ENCODE measurements at regions not wholly inside any gene's neighbourhood (a gene's known extent, or its start where the extent isn't known, plus 50 kb on each side); places are given as distances from the start of the nearest gene placed in this dataset.
"Not testable (repeated sequence)": the region's sequence is repeated elsewhere in the genome, so short reads cannot be mapped to it uniquely, and the experiment has no call there.

DNA sequence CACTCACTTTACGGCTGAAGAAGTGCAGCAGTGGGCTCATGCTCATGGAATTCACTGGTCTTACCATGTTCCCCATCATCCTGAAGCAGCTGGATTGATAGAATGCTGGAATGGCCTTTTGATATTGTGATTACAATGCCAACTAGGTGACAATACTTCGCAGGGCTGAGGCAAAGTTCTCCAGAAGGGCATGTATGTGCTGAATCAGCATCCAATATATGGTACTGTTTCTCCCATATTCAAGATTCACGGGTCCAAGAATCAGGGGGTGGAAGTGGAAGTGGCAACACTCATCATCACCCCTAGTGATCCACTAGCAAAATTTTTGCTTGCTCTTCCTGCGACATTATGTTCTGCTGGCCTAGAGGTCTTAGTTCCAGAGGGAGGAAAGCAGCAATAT is 353.3 kb downstream of the C12orf75 start:
- BruUV-seq (replicated peaks); CTCF ChIA-PET; H2AFZ ChIP-seq (ENCODE audit: low read depth, low read length, poor library complexity, severe bottlenecking); intact Hi-C loops (cut with micrococcal nuclease); H3K27ac ChIP-seq (ENCODE audit: low read depth, low read length); H3K4me3 ChIP-seq (replicated peaks in 1 of 2; ENCODE audit: low read depth in 1 of 2, low read length in 2 of 2); H3K9me3 ChIP-seq (ENCODE audit: control insufficient read depth in 1 of 2, insufficient read depth in 1 of 2, low read depth in 1 of 2, low read length in 2 of 2); ATAC-seq; H3K4me2 ChIP-seq (ENCODE audit: low read length); H4K20me1 ChIP-seq (ENCODE audit: insufficient read depth); H3K36me3 ChIP-seq (ENCODE audit: control insufficient read depth in 1 of 2, insufficient read depth in 2 of 2, low read length in 2 of 2); H3K79me2 ChIP-seq (ENCODE audit: insufficient read depth, low read length); H3K9ac ChIP-seq (ENCODE audit: low read length); H3K27me3 ChIP-seq (ENCODE audit: insufficient read depth, low read length); RAD21 ChIA-PET (ENCODE audit: low non-redundant PET in 1 of 2, low total read pairs in 2 of 2, uncharacterized antibody in 2 of 2, unreplicated experiment in 2 of 2); DNase-seq (ENCODE audit: low read depth, low spot score); H3K9me2 ChIP-seq (ENCODE audit: insufficient read depth); POLR2A ChIA-PET; H3K4me1 ChIP-seq (ENCODE audit: control insufficient read depth in 1 of 2, insufficient read depth in 2 of 2, low read length in 2 of 2): not testable (repeated sequence)

DNA sequence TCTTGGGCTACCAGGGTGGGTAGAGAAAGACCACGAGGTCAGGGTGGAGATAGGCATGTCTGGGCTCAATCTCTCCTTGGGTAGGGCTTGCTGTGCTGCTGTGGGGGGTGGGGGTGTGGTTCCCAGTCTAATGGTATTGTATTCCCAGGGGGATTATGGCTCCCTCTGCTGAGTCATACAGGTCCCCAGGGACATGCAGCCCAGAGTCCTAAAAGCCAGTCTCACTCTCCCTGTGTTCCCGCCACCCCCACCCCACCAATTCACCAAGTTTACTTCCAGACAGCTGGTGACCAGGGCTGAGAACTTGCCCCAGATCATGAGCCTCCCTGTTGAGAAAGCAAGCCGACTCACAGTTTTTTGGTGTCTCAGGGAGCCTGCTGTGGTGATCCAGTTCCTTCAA is 367.6 kb downstream of the C12orf75 start:
- no peaks in the 10 kb centered on the region for H3K4me1 ChIP-seq (ENCODE audit: control insufficient read depth in 1 of 2, insufficient read depth in 2 of 2, low read length in 2 of 2)
- CTCF ChIA-PET: no interaction called here
- ATAC-seq: no peak

More for the DNA sequence above, 367.6 kb downstream of the C12orf75 start:
- no peaks in the 10 kb centered on the region for H3K27me3 ChIP-seq (ENCODE audit: insufficient read depth, low read length)
- H3K9ac ChIP-seq (ENCODE audit: low read length): no peak overlapping the region
- H3K27ac ChIP-seq (ENCODE audit: low read depth, low read length): no peak overlapping the region
- H3K9me3 ChIP-seq (ENCODE audit: control insufficient read depth in 1 of 2, insufficient read depth in 1 of 2, low read depth in 1 of 2, low read length in 2 of 2): no peaks in the 10 kb centered on the region
- intact Hi-C loops (cut with micrococcal nuclease): no loop called here
- ChIA-PET POLR2A (no interaction called here), RAD21 (ENCODE audit: low non-redundant PET in 1 of 2, low total read pairs in 2 of 2, uncharacterized antibody in 2 of 2, unreplicated experiment in 2 of 2) (no interaction called here)
- no peaks in the 10 kb centered on the region for H3K9me2 ChIP-seq (ENCODE audit: insufficient read depth)
- no peaks in the 10 kb centered on the region for H3K79me2 ChIP-seq (ENCODE audit: insufficient read depth, low read length)
- no peak overlapping the region for H3K4me2 ChIP-seq (ENCODE audit: low read length)
- DNase-seq (ENCODE audit: low read depth, low spot score): no peak
- TF ChIP-seq SP1 (IDR thresholded peaks at IDR 0.05; ENCODE audit: low read depth) (no peak), ELF1 (IDR thresholded peaks at IDR 0.05; ENCODE audit: borderline replicate concordance, low read depth) (no peak), SIN3A (IDR thresholded peaks at IDR 0.05; ENCODE audit: low read depth) (no peak), ZFX (IDR thresholded peaks at IDR 0.05) (no peak), TCF7L2 (IDR thresholded peaks at IDR 0.05; ENCODE audit: borderline replicate concordance, extremely low read depth, insufficient read depth, insufficient read length) (no peak), YY1 (IDR thresholded peaks at IDR 0.05; ENCODE audit: extremely low read depth, insufficient replicate concordance, low read depth, low read length) (no peak), EZH2 (IDR thresholded peaks at IDR 0.05) (no peak)
- TF ChIP-seq, protein P1, sequence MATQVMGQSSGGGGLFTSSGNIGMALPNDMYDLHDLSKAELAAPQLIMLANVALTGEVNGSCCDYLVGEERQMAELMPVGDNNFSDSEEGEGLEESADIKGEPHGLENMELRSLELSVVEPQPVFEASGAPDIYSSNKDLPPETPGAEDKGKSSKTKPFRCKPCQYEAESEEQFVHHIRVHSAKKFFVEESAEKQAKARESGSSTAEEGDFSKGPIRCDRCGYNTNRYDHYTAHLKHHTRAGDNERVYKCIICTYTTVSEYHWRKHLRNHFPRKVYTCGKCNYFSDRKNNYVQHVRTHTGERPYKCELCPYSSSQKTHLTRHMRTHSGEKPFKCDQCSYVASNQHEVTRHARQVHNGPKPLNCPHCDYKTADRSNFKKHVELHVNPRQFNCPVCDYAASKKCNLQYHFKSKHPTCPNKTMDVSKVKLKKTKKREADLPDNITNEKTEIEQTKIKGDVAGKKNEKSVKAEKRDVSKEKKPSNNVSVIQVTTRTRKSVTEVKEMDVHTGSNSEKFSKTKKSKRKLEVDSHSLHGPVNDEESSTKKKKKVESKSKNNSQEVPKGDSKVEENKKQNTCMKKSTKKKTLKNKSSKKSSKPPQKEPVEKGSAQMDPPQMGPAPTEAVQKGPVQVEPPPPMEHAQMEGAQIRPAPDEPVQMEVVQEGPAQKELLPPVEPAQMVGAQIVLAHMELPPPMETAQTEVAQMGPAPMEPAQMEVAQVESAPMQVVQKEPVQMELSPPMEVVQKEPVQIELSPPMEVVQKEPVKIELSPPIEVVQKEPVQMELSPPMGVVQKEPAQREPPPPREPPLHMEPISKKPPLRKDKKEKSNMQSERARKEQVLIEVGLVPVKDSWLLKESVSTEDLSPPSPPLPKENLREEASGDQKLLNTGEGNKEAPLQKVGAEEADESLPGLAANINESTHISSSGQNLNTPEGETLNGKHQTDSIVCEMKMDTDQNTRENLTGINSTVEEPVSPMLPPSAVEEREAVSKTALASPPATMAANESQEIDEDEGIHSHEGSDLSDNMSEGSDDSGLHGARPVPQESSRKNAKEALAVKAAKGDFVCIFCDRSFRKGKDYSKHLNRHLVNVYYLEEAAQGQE (IDR thresholded peaks at IDR 0.05; ENCODE audit: low read depth): no peak
- TF ChIP-seq, protein P2, sequence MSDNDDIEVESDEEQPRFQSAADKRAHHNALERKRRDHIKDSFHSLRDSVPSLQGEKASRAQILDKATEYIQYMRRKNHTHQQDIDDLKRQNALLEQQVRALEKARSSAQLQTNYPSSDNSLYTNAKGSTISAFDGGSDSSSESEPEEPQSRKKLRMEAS (IDR thresholded peaks at IDR 0.05): no peak
- no peaks in the 10 kb centered on the region for H3K36me3 ChIP-seq (ENCODE audit: control insufficient read depth in 1 of 2, insufficient read depth in 2 of 2, low read length in 2 of 2)
- BruUV-seq (replicated peaks): no TSS peak
- no peaks in the 10 kb centered on the region for H4K20me1 ChIP-seq (ENCODE audit: insufficient read depth)
- no peak overlapping the region for H2AFZ ChIP-seq (ENCODE audit: low read depth, low read length, poor library complexity, severe bottlenecking)
- no peak overlapping the region for H3K4me3 ChIP-seq (replicated peaks in 1 of 2; ENCODE audit: low read depth in 1 of 2, low read length in 2 of 2)
